ENCODE measurements at regions not wholly inside any gene's neighbourhood (a gene's known extent, or its start where the extent isn't known, plus 50 kb on each side); places are given as distances from the start of the nearest gene placed in this dataset.
"Not testable (repeated sequence)": the region's sequence is repeated elsewhere in the genome, so short reads cannot be mapped to it uniquely, and the experiment has no call there.

- no peak overlapping the region for H3K4me3 ChIP-seq (ENCODE audit: low read depth, low read length)
- in situ Hi-C loops (cut with HindIII; ENCODE audit: low sequenced_read_pairs) = no loop called here
- no peak for DNase-seq (ENCODE audit: low read depth)
- no peak for TF ChIP-seq CTCF (IDR thresholded peaks at IDR 0.05; ENCODE audit: low read depth, low read length, missing control alignments)
Observed at GRCh38 chr2:89821455-89821945, 1130.0 kb downstream of the RPIA start.

- in situ Hi-C loops (cut with HindIII; ENCODE audit: low sequenced_read_pairs); DNase-seq (ENCODE audit: low read depth); H3K4me3 ChIP-seq (ENCODE audit: low read depth, low read length): not testable (repeated sequence)
Observed at GRCh38 chr2:89822342-89822741, 1130.9 kb downstream of the RPIA start.

GRCh38 chr2:89823556-89823955 lies 1132.1 kb downstream of the RPIA start:
- in situ Hi-C loops (cut with HindIII; ENCODE audit: low sequenced_read_pairs) = no loop called here
- no peak overlapping the region for H3K4me3 ChIP-seq (ENCODE audit: low read depth, low read length)
- no peak for DNase-seq (ENCODE audit: low read depth)
- no peak for TF ChIP-seq CTCF (IDR thresholded peaks at IDR 0.05; ENCODE audit: low read depth, low read length, missing control alignments)

- no peak for DNase-seq (ENCODE audit: low read depth)
- no peak overlapping the region for H3K4me3 ChIP-seq (ENCODE audit: low read depth, low read length)
- TF ChIP-seq CTCF (IDR thresholded peaks at IDR 0.05; ENCODE audit: low read depth, low read length, missing control alignments) = no peak
- in situ Hi-C loops (cut with HindIII; ENCODE audit: low sequenced_read_pairs) = no loop called here
Observed at GRCh38 chr2:89825034-89825433, 1133.6 kb downstream of the RPIA start.

- DNase-seq (ENCODE audit: low read depth); H3K4me3 ChIP-seq (ENCODE audit: low read depth, low read length); in situ Hi-C loops (cut with HindIII; ENCODE audit: low sequenced_read_pairs): not testable (repeated sequence)
Observed at GRCh38 chr2:89826741-89827140, 1135.3 kb downstream of the RPIA start.

- DNase-seq (ENCODE audit: low read depth); H3K4me3 ChIP-seq (ENCODE audit: low read depth, low read length); in situ Hi-C loops (cut with HindIII; ENCODE audit: low sequenced_read_pairs): not testable (repeated sequence)
Observed at GRCh38 chr2:89827829-89828228, 1136.4 kb downstream of the RPIA start.

- DNase-seq (ENCODE audit: low read depth); in situ Hi-C loops (cut with HindIII; ENCODE audit: low sequenced_read_pairs): not testable (repeated sequence)
Observed at GRCh38 chr2:89828416-89828815, 1136.9 kb downstream of the RPIA start.

GRCh38 chr2:89828961-89829631 lies 1137.6 kb downstream of the RPIA start:
- in situ Hi-C loops (cut with HindIII; ENCODE audit: low sequenced_read_pairs); H3K4me3 ChIP-seq (ENCODE audit: low read depth, low read length); DNase-seq (ENCODE audit: low read depth): not testable (repeated sequence)

More at GRCh38 chr2:89828416-89828815, 1136.9 kb downstream of the RPIA start:
- H3K4me3 ChIP-seq (ENCODE audit: low read depth, low read length) = not testable (repeated sequence)

GRCh38 chr2:89829828-89830227 lies 1138.4 kb downstream of the RPIA start:
- no peak for DNase-seq (ENCODE audit: low read depth)
- no peak for TF ChIP-seq CTCF (IDR thresholded peaks at IDR 0.05; ENCODE audit: low read depth, low read length, missing control alignments)
- H3K4me3 ChIP-seq (ENCODE audit: low read depth, low read length) = no peak overlapping the region
- in situ Hi-C loops (cut with HindIII; ENCODE audit: low sequenced_read_pairs) = no loop called here

GRCh38 chr2:89830341-89831218 lies 1139.1 kb downstream of the RPIA start:
- in situ Hi-C loops (cut with HindIII; ENCODE audit: low sequenced_read_pairs); DNase-seq (ENCODE audit: low read depth); H3K4me3 ChIP-seq (ENCODE audit: low read depth, low read length): not testable (repeated sequence)

Measured in astrocyte of the cerebellum (primary cell).